ENCODE measurements at regions not wholly inside any gene's neighbourhood (a gene's known extent, or its start where the extent isn't known, plus 50 kb on each side); places are given as distances from the start of the nearest gene placed in this dataset.

DNA sequence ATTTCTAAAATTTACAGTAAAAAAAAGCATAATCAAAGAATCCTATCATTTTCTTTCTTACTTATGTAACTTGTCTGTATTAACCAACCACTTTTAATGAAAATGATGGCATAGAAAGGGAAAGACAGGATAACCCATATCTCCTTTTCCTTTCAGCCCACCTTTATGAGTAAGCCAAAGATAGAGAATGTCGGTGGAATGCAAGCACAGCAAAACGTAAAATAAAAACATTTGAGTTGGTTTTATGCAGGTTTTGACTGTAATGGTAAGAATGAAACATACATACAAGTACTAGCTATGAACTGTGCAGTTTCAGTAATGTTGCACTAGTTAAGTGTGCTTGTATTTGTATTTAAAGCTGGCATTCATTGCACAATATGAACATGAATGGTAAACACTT, 360.3 kb downstream of the FOXG1 start:
- no peak for DNase-seq

- no peak for DNase-seq
Observed at GRCh38 chr14:29140016-29140415, 373.4 kb downstream of the FOXG1 start.

DNA sequence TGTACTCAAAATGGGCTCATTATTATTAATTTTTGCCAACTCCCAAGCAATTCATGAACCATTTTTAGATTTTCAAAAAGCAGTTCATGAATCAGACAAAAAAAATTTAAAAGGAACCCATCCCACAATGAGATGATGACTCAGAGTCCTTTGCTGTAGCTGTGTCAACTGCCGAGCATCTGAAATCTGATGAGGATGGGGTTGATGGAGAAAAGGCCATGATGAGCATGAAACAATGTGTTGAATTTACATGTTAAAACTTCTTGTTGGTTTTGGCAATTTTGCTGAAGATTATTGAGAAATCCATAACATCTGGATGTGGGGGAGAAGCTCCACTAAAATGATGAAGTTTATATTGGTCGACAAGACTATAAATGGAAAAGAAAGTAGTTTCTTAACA, 378.0 kb downstream of the FOXG1 start:
- DNase-seq = no peak

DNA sequence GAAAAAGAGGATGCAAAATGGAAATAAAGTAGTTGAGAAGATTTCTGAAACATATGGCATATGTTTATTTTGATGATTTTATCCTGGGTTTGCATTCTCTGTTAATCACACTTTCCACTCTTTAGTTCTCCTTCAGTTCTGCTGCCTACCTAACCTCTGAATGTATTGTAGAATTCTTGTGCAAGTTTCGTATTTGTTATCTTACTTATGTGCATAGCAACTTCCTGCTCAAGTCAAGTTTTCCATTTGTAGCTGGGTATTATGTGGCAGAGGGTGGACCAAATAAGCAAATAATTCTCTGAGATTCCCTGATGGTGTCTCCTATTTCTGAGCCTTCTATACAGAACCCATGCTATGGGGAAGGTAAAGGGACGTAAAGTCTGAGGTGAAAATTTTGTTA, 381.6 kb downstream of the FOXG1 start:
- no peak for DNase-seq

DNA sequence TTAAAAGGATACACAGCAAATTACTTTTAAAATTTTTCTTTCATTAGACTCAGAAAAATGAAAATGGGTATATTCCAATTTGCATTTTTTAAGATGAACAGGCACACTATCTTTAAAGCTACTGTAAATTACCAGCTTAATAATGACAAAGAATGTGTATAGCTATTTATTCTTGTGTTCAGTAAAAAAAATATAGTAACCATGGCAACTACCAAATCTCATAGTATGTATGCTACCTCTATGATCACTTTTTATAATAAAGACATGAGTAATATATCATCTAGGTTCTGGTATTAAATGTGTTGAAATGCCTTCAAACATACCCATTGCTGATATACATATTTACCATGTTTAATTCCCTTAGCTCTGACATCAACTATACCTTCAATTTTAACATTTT, 383.2 kb downstream of the FOXG1 start:
- DNase-seq = no peak

DNA sequence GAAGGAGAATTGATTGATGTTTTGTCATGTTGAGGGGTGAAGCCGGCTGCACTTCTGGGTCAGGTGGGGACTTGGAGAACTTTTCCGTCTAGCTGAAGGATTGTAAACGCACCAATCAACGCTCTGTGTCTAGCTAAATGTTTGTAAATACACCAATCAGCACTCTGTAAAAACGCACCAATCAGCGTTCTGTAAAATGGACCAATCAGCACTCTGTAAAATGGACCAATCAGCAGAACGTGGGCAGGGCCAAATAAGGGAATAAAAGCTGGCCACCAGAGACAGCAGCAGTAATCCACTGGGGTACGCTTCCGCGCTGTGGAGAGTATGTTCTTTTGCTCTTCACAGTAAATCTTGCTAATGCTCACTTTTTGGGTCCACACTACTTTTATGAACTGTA, 384.1 kb downstream of the FOXG1 start:
- no peak for DNase-seq

GRCh38 chr14:29156096-29156495, 389.5 kb downstream of the FOXG1 start:
- DNase-seq = no peak

- no peak for DNase-seq
Observed at GRCh38 chr14:29161593-29161992, 395.0 kb downstream of the FOXG1 start.

DNA sequence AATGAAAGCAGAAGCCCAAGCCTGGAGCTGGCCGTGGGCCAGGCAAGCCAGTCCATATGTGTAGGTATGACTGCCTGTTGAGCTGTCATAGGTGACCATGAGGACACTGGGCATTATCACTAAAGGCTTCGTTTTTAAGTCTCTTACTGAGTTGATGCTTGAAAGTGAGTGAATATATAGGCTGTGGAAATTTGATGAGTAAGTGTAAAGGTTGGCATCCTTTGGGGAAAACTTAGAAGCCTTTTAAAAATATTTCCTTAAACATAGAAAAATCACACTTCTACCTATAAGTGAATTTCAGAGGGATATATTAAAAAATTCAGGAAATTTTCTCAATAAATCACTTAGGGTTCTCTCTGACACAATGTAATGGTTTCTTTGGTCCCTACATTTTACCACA, 396.5 kb downstream of the FOXG1 start:
- no peak for DNase-seq

DNA sequence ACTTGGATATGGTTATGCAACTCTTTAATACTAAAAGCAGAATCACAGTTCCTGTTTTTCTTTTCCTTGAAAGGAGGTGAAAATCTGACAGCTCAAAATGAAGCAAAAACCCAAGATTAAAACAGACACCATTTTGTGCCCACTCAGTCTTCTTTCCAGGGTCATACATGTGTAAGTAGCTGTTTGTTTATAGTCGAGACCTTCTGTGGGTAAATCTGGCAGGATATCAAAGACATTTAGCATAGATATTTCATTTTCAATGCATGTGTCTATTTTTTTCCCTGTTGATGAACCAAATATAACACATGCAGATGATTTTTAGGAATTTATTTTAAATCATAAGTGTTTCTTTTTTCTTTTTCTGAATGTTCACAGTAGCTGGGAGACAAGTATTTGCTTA, 398.8 kb downstream of the FOXG1 start:
- no peak for DNase-seq

- no peak for DNase-seq
Observed at GRCh38 chr14:29166507-29166906, 399.9 kb downstream of the FOXG1 start.

- no peak for DNase-seq
Observed at GRCh38 chr14:29168149-29168548, 401.6 kb downstream of the FOXG1 start.

- DNase-seq = no peak
Observed at GRCh38 chr14:29169408-29169807, 402.8 kb downstream of the FOXG1 start.

DNA sequence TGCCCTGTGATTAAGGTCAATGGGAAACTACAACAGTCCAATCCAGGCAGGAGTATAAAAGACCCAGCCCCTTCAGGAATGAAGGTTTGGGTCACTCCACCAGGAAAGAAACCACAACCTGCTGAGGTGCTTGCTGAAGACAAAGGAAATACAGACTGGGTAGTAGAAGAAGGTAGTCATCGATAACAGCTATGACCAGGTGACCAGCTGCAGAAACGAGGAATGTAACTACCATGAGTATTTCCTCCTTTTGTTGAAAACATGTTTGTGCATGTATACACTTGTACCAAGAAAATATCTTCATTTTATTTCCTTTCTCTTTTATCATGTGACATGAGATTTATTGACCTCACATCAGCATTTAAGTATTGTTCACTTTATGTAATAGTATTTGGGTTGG, 409.1 kb downstream of the FOXG1 start:
- DNase-seq = no peak

DNA sequence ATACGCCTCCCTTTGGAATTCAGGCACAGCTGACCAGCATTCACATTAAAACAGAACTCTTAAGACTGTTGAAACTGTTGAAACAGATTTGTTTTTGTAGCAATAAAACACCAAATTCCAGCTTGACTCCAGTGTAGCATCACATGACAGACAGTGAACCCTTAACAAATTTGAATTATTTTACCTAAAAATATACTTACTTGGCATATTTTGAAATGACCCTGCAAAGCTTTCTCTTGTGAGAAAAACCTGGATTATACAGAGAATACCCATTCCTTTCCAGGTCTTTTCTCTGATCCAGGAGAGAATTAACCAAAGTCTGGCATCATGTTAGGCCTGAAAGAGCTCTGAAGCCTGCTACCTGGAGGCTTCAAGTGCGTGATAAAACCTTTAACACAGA, 410.3 kb downstream of the FOXG1 start:
- no peak for DNase-seq

DNA sequence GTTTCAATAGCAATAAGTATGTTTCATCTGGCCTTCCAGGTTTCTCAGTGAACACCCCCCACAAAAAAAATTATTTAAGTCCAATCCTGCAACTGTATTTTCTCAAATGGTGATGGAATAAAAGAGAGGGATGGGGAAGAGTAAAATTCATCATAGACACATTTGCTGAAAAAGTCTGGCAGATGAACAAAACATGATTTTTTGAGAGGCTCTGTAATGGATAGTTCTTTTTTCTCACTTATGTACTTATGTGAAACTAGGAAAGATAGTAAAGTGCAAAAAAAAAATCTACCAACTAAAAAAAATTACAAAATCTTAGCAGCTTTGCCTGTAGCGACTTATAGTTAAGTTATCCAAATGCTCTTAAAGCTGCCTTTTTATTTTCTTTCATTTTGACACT, 412.4 kb downstream of the FOXG1 start:
- no peak for DNase-seq

GRCh38 chr14:29191092-29191491, 424.5 kb downstream of the FOXG1 start:
- DNase-seq = no peak

DNA sequence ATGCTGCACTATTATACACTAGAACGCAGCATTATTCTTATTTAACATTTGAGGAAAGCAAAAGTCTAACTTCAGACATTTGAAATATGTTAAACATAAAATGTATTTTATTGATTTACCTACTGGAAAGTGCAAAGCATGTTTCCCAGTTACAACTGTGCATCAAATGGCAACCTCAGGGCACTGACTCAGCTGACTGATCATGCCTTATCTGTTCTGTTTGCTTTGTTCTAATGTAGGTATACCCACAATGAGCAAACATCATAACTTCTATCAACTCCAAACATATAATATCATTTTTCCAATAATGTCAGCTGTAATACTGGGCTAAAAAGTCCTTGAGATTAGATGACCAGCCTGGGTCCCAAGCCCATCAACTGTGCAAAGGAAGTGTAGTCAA, 431.0 kb downstream of the FOXG1 start:
- DNase-seq = no peak

DNA sequence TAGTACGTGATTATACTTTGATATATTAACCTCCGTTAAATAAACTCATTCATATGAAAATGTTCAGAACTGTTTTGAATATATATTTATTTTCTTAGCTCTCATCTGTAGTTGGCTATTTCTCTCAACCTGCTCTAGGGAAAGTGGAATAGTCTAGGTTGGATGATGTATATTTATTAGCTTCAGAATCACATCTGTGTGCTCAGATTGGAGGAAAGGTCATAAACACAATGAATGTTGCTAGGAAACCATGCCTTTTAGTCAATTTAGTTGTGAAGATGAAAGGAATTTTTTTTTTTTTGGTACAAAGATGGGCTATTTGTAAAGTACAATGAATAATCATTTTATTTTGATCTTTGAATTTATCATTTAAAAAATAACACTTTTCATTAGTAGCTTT, 439.1 kb downstream of the FOXG1 start:
- no peak for DNase-seq

GRCh38 chr14:29215853-29216252, 449.3 kb downstream of the FOXG1 start:
- no peak for DNase-seq

- no peak for DNase-seq
Observed at GRCh38 chr14:29216268-29217232, 450.0 kb downstream of the FOXG1 start.

DNA sequence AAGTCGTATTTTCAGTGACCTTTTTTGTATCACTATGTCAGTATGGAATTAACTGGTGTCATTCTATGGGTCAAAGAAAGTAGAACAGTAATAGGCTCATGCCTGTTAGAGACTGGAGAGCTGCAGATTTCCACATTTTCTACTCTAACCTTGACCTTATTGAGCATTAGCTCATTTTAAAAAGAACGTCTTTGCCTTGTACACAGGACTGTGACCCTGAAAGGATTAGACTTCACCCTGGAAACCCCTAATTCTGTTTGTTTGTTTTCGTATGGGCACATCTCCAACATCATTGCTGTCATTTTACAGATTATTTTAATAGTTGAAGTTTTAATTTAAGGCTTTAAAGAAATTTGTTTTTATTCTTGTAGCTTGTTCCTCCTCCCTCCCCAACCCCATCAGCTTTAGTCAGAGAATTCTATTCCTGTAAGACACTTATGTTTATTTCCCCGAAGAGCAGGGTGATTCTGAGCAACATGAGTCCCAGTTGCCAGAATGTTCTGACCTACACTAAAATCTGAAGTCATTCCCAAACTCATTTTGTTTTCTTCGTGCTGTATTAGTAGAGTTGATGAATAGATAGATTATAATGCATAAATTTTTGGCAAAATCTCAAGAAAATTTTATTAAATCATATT, 451.3 kb downstream of the FOXG1 start:
- no peak for DNase-seq

GRCh38 chr14:29220072-29220471, 453.5 kb downstream of the FOXG1 start:
- DNase-seq = peak; percentile 3

DNA sequence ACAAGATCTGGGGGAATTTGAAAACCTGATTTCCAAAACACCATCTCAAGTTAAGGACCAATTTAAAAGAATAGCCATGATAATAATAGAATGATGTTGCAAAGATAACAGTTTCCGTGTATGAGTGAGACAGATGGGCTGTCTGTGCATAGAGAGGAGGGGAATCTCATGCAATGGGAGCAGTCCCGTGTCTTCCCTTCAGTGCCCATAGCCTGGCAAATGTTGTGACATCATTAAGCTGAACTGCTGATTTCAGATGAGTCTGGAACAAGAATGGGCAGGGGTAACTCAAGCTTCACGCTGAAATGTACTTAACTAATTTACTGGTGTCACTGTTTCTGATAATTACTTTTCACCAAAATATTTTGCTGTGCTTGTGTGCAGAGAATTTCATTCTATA, 454.0 kb downstream of the FOXG1 start:
- no peak for DNase-seq
